ENCODE measurements at regions not wholly inside any gene's neighbourhood (a gene's known extent, or its start where the extent isn't known, plus 50 kb on each side); places are given as distances from the start of the nearest gene placed in this dataset.

DNA sequence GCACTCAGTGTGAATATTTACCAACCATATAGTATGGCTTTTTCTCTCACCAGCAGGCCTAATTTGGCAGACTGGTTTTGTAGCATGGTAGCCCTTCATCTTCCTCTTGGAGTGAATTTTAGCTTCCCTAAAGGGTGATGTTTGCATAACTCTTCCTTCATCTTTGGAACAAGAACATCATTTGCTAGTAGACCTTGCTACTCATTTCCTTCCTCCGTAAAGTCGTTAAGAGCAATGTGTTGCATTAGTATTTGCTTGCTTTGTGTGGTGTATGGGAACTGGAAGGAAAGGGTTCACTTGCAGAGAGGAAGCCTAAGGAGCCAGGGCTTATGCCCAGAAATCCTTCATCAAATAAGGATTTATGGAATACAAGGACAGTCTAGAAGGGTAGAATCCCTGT is 50.2 kb upstream of the PGRMC2 start:
- no peak overlapping the region for H3K27ac ChIP-seq
- no peak for TF ChIP-seq CTCF (IDR thresholded peaks at IDR 0.05; ENCODE audit: low read depth, low read length)

More for the DNA sequence above, 50.2 kb upstream of the PGRMC2 start:
- no peaks in the 10 kb centered on the region for H3K9me3 ChIP-seq (ENCODE audit: low read depth)
- no peaks in the 10 kb centered on the region for H3K4me1 ChIP-seq (ENCODE audit: low read depth)
- H3K4me3 ChIP-seq: no peak overlapping the region
- no peak for DNase-seq (ENCODE audit: low read depth in 1 of 2, low spot score in 1 of 2)
- H3K27me3 ChIP-seq: no peaks in the 10 kb centered on the region
- H3K36me3 ChIP-seq: no peaks in the 10 kb centered on the region
